CD4-positive, alpha-beta T cell (primary cell): ENCODE measurements at regions not wholly inside any gene's neighbourhood (a gene's known extent, or its start where the extent isn't known, plus 50 kb on each side); places are given as distances from the start of the nearest gene placed in this dataset.

Experiments used
- ATAC-seq: fragments of 200-7000 bp; cut with Tn5 transposase; one replicate; pipeline ENCODE4 v1.10.0; 2022; ENCODE audit warnings: mild to moderate bottlenecking; ENCODE audit not compliant: poor library complexity
- CTCF ChIA-PET: fragments of 350-600 bp; sonication (Branson Sonifier 250); formaldehyde crosslinking; loops from one replicate; lab custom pipeline; 2021; ENCODE audit warnings: antibody characterized with exemption, inconsistent platforms; lab: Charles Lee
- POLR2A ChIA-PET: fragments of 350-600 bp; sonication (Branson Sonifier 250); formaldehyde crosslinking; loops from one replicate; lab custom pipeline; 2021; ENCODE audit warnings: antibody characterized with exemption, inconsistent platforms; lab: Charles Lee
- DNase-seq, 14 experiments: peaks; one replicate each; pipeline ENCODE4 v3.0.0-alpha.2; 2013 to 2020; ENCODE audit warnings: mixed read lengths in 2 of 14
- H3K27ac ChIP-seq, 2 donors: one replicate each; pipeline versions ENCODE4 v1.5.1 to v1.7.0; 2013; ENCODE audit warnings: low read length in 2 of 2, low read depth in 1 of 2, mild to moderate bottlenecking in 1 of 2
- H3K27me3 ChIP-seq, 2 experiments: 1 replicate in 1 of 2; 2 replicates in 1 of 2; pipeline versions ENCODE4 v1.6.1 to v1.7.0; 2013; ENCODE audit warnings: low read length in 2 of 2, control low read depth in 1 of 2, mild to moderate bottlenecking in 1 of 2, moderate library complexity in 1 of 2; ENCODE audit not compliant: insufficient read depth in 2 of 2, control insufficient read depth in 1 of 2
- H3K36me3 ChIP-seq: one replicate; pipeline ENCODE4 v1.6.1; 2013; ENCODE audit warnings: low read length, control low read depth; ENCODE audit not compliant: insufficient read depth
- H3K4me1 ChIP-seq: one replicate; pipeline ENCODE4 v1.6.1; 2013; ENCODE audit warnings: low read length, control low read depth; ENCODE audit not compliant: insufficient read depth
- H3K4me3 ChIP-seq: one replicate; pipeline ENCODE4 v1.5.1; 2013; ENCODE audit warnings: mild to moderate bottlenecking, low read length, moderate library complexity
- H3K9me3 ChIP-seq, 2 experiments: 1 replicate in 1 of 2; 2 replicates in 1 of 2; pipeline versions ENCODE4 v1.6.1 to v1.7.0; 2013; ENCODE audit warnings: low read length in 2 of 2, mild to moderate bottlenecking in 2 of 2, control low read depth in 1 of 2, moderate library complexity in 1 of 2; ENCODE audit not compliant: control insufficient read depth in 1 of 2, insufficient read depth in 1 of 2
- H3K27ac Mint-ChIP-seq: one replicate; pipeline ENCODE4 v1.8.0; 2020; ENCODE audit warnings: mixed read lengths
- H3K27me3 Mint-ChIP-seq: one replicate; pipeline ENCODE4 v1.8.0; 2021; ENCODE audit warnings: mixed read lengths
- H3K36me3 Mint-ChIP-seq: one replicate; pipeline ENCODE4 v1.8.0; 2021; ENCODE audit warnings: low read depth, mixed read lengths
- H3K4me1 Mint-ChIP-seq: one replicate; pipeline ENCODE4 v1.8.0; 2021; ENCODE audit warnings: low read depth, mixed read lengths
- H3K4me3 Mint-ChIP-seq: one replicate; pipeline ENCODE4 v1.8.0; 2020; ENCODE audit warnings: mild to moderate bottlenecking, mixed read lengths
- H3K9me3 Mint-ChIP-seq: one replicate; pipeline ENCODE4 v1.8.0; 2020; ENCODE audit warnings: mixed read lengths
- CTCF ChIP-seq: fragments of 200-600 bp; IDR thresholded peaks from one replicate; pipeline ENCODE4 v1.8.0; 2022; ENCODE audit warnings: antibody characterized with exemption, mild to moderate bottlenecking
- intact Hi-C, 2 experiments: fragments of 100-400 bp; cut with DNase I in 1 of 2; cut with micrococcal nuclease in 1 of 2; formaldehyde crosslinking; loops; one replicate each; pipeline versions ENCODE4 v1.15.1 to v1.9.0; 2023 to 2025; cut with DNase I, micrococcal nuclease

- ATAC-seq: no peak
- ChIA-PET POLR2A (interaction anchor here (0.6 kb wide), 1 partner anchor 22 kb away, joined by 4 read pairs; no protein-coding TSS in a partner anchor), CTCF (interaction anchor here (0.7 kb wide), 1 partner anchor 19 kb away, joined by 3 read pairs; no protein-coding TSS in a partner anchor)
- Histone ChIP-seq H3K27me3 (no peaks in the 10 kb centered on the region), H3K27ac (no peak overlapping the region), H3K36me3 (no peaks in the 10 kb centered on the region), H3K4me3 (no peak overlapping the region), H3K4me1 (no peaks in the 10 kb centered on the region), H3K9me3 (no peaks in the 10 kb centered on the region)
- Mint-ChIP-seq H3K9me3 (peaks cover 2% of the 10 kb centered on the region), H3K4me3 (no peak overlapping the region), H3K27ac (no peak overlapping the region), H3K4me1 (no peaks in the 10 kb centered on the region), H3K27me3 (no peaks in the 10 kb centered on the region), H3K36me3 (no peaks in the 10 kb centered on the region)
- intact Hi-C loops: no loop called here
- TF ChIP-seq CTCF: no peak
- no peak for DNase-seq
Measured at GRCh38 chr12:93144109-93144508, 215.0 kb upstream of the EEA1 start.

- no peak overlapping the region for H3K27ac ChIP-seq
- Mint-ChIP-seq H3K4me3 (no peak overlapping the region), H3K27me3 (no peaks in the 10 kb centered on the region), H3K27ac (no peak overlapping the region), H3K36me3 (no peaks in the 10 kb centered on the region), H3K9me3 (peaks cover 2% of the 10 kb centered on the region), H3K4me1 (no peaks in the 10 kb centered on the region)
- no peak for TF ChIP-seq CTCF
- H3K4me3 ChIP-seq: no peak overlapping the region
- POLR2A ChIA-PET: no interaction called here
- no peak for DNase-seq
- CTCF ChIA-PET: no interaction called here
- H3K36me3 ChIP-seq: no peaks in the 10 kb centered on the region
- H3K9me3 ChIP-seq: no peaks in the 10 kb centered on the region
- H3K27me3 ChIP-seq: no peaks in the 10 kb centered on the region
- intact Hi-C loops: no loop called here
- no peak for ATAC-seq
- H3K4me1 ChIP-seq: no peaks in the 10 kb centered on the region
Measured at GRCh38 chr12:93145086-93145485, 216.0 kb upstream of the EEA1 start.

- Histone ChIP-seq H3K4me3 (no peak overlapping the region), H3K9me3 (no peaks in the 10 kb centered on the region), H3K27ac (no peak overlapping the region), H3K4me1 (no peaks in the 10 kb centered on the region), H3K27me3 (no peaks in the 10 kb centered on the region), H3K36me3 (no peaks in the 10 kb centered on the region)
- no peak overlapping the region for H3K27ac Mint-ChIP-seq
- H3K36me3 Mint-ChIP-seq: no peaks in the 10 kb centered on the region
- no peak overlapping the region for H3K4me3 Mint-ChIP-seq
- DNase-seq (no peak), ATAC-seq (no peak)
- H3K4me1 Mint-ChIP-seq: no peaks in the 10 kb centered on the region
- POLR2A ChIA-PET: no interaction called here
- peaks cover 2% of the 10 kb centered on the region for H3K9me3 Mint-ChIP-seq
- H3K27me3 Mint-ChIP-seq: no peaks in the 10 kb centered on the region
- no peak for TF ChIP-seq CTCF
- intact Hi-C loops: no loop called here
- CTCF ChIA-PET: interaction anchor here (0.7 kb wide), 1 partner anchor 24 kb away, joined by 3 read pairs; no protein-coding TSS in a partner anchor
Measured at GRCh38 chr12:93146263-93146939, 217.3 kb upstream of the EEA1 start.
